ENCODE measurements at regions not wholly inside any gene's neighbourhood (a gene's known extent, or its start where the extent isn't known, plus 50 kb on each side); places are given as distances from the start of the nearest gene placed in this dataset.

- TF ChIP-seq ZNF462 (CRISPR knock-in tag; IDR thresholded peaks at IDR 0.05) (no peak), ZNF331 (CRISPR knock-in tag; IDR thresholded peaks at IDR 0.05; ENCODE audit: low read depth) (no peak), NANOG (IDR thresholded peaks at IDR 0.05; ENCODE audit: borderline replicate concordance) (no peak), JUNB (IDR thresholded peaks at IDR 0.05; ENCODE audit: unreplicated experiment) (no peak), REST (IDR thresholded peaks at IDR 0.05; ENCODE audit: unreplicated experiment) (no peak), STAT1 (IDR thresholded peaks at IDR 0.05; ENCODE audit: unreplicated experiment) (no peak)
Observed at GRCh38 chr3:24562895-24563294, 68.2 kb upstream of the THRB start (continued).

GRCh38 chr3:24565053-24565452, 70.4 kb upstream of the THRB start:
- peaks cover 2% of the 10 kb centered on the region; the same call in 2 of the 3 replicates for H3K4me1 Mint-ChIP-seq
- TF ChIP-seq REST (IDR thresholded peaks at IDR 0.05; ENCODE audit: unreplicated experiment) (no peak), STAT1 (IDR thresholded peaks at IDR 0.05; ENCODE audit: unreplicated experiment) (no peak)
- Histone ChIP-seq H3K79me2 (replicated peaks; ENCODE audit: insufficient read depth) (no peaks in the 10 kb centered on the region), H2AFZ (no peak overlapping the region), H3K27me3 (ENCODE audit: insufficient read depth) (no peaks in the 10 kb centered on the region), H4K20me1 (replicated peaks; ENCODE audit: insufficient read depth) (no peaks in the 10 kb centered on the region), H3K36me3 (ENCODE audit: insufficient read depth) (no peaks in the 10 kb centered on the region), H3K9me2 (ENCODE audit: insufficient read depth) (peaks cover 3% of the 10 kb centered on the region; the same call in 1 of the 2 replicates), H3K4me1 (ENCODE audit: insufficient read depth) (no peaks in the 10 kb centered on the region), H3K4me3 (no peak overlapping the region), H3K27ac (ENCODE audit: low read depth) (no peak overlapping the region), H3K4me2 (no peak overlapping the region), H3F3A (replicated peaks; ENCODE audit: low read depth) (no peaks in the 10 kb centered on the region)
- no peak for DNase-seq (ENCODE audit: low spot score)
- no peak overlapping the region for H3K4me3 Mint-ChIP-seq
- H3K27ac Mint-ChIP-seq: no peak overlapping the region
- no peaks in the 10 kb centered on the region; the same call in 2 of the 3 replicates for H3K36me3 Mint-ChIP-seq (ENCODE audit: low read depth)
- peaks cover 4% of the 10 kb centered on the region for H3K27me3 Mint-ChIP-seq (ENCODE audit: insufficient read depth, low read depth, poor library complexity)
- no peak for ATAC-seq
- H3K9me3 Mint-ChIP-seq: peaks cover 4% of the 10 kb centered on the region; the same call in 2 of the 3 replicates
